ENCODE measurements at regions not wholly inside any gene's neighbourhood (a gene's known extent, or its start where the extent isn't known, plus 50 kb on each side); places are given as distances from the start of the nearest gene placed in this dataset.

DNA sequence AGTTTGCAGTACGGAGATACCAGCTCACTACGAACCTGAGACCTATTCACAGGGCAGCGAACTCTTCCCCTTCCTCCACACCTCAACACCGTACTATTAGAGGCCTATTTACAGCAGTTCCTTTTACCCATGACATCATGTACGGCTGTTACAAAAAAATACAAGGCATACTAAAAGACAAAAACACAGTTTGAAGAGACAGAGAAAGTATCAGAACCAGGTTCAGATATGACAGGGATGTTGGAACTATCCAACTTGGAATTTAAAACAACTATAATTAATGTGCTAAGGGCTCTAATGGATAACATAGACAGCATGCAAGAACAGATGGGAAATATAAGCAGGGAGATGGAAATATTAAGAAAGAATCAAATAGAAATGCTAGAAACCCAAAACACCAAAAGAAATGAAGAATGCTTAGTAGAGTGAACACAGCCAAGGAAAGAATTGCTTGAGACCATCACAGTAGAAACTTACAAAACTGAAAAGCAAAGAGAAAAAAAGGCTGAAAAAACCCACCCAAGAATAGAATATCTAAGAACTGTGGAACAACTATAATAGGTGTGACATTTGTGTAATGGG, 99.2 kb upstream of the ZNF521 start:
- Histone ChIP-seq H3K9me3 (replicated peaks) (peaks cover 20% of the 10 kb centered on the region), H3K4me1 (peaks cover 4% of the 10 kb centered on the region), H3K27ac (replicated peaks) (no peak overlapping the region), H3K27me3 (ENCODE audit: low read depth) (no peaks in the 10 kb centered on the region), H3K4me3 (no peak overlapping the region), H3K36me3 (no peaks in the 10 kb centered on the region)
- TF ChIP-seq, protein P1, sequence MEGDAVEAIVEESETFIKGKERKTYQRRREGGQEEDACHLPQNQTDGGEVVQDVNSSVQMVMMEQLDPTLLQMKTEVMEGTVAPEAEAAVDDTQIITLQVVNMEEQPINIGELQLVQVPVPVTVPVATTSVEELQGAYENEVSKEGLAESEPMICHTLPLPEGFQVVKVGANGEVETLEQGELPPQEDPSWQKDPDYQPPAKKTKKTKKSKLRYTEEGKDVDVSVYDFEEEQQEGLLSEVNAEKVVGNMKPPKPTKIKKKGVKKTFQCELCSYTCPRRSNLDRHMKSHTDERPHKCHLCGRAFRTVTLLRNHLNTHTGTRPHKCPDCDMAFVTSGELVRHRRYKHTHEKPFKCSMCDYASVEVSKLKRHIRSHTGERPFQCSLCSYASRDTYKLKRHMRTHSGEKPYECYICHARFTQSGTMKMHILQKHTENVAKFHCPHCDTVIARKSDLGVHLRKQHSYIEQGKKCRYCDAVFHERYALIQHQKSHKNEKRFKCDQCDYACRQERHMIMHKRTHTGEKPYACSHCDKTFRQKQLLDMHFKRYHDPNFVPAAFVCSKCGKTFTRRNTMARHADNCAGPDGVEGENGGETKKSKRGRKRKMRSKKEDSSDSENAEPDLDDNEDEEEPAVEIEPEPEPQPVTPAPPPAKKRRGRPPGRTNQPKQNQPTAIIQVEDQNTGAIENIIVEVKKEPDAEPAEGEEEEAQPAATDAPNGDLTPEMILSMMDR (IDR thresholded peaks at IDR 0.05; ENCODE audit: borderline replicate concordance): no peak
- no peak for DNase-seq
- intact Hi-C loops (cut with micrococcal nuclease): no loop called here

DNA sequence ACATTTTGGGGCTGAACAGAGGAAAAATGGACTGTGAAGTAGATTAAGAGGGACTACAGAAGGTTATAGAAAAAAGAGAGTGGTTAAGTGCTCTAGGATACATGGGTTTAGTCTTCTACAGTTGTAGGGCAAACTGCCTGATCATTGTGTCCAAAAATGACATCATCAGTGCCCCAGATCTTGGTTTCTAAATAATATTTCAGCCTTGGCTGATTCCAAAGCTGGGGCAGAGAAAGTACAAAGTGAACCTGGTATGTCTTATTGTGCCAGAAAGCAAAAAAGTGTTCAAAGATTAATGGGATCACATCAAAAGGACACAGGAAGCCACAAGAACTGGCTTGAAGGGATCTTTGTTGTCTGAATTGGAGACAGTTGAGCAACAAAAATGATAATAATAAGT, 97.1 kb upstream of the ZNF521 start:
- Histone ChIP-seq H3K27ac (replicated peaks) (no peak overlapping the region), H3K4me1 (peaks cover 4% of the 10 kb centered on the region), H3K4me3 (no peak overlapping the region), H3K36me3 (no peaks in the 10 kb centered on the region), H3K27me3 (ENCODE audit: low read depth) (no peaks in the 10 kb centered on the region), H3K9me3 (replicated peaks) (peaks cover 20% of the 10 kb centered on the region)
- TF ChIP-seq, protein P1 (IDR thresholded peaks at IDR 0.05; ENCODE audit: borderline replicate concordance): no peak
- DNase-seq: no peak
- intact Hi-C loops (cut with micrococcal nuclease): no loop called here

DNA sequence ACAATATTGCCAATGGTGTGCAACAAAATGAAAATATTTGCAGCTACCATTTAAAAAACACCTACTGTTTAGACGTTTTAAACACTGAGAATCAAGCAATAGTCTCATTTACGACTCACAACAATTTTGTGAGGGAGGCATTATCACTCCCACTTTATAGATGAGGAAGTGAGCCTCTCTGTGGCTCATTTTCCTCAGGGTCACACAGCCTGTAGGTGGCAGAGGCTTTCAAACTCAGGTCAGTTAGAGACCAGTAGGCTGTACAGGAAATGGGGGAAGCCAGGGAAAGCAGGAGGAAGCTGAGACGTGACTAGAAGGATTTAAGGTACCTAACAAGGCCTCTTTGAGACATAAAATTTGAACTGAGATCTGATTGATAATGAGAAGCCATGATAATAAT, 95.0 kb upstream of the ZNF521 start:
- H3K27me3 ChIP-seq (ENCODE audit: low read depth): no peaks in the 10 kb centered on the region
- intact Hi-C loops (cut with micrococcal nuclease): no loop called here
- TF ChIP-seq, protein P1 (IDR thresholded peaks at IDR 0.05; ENCODE audit: borderline replicate concordance): no peak
- no peak overlapping the region for H3K27ac ChIP-seq (replicated peaks)
- H3K4me1 ChIP-seq: no peaks in the 10 kb centered on the region
- H3K4me3 ChIP-seq: no peak overlapping the region
- H3K9me3 ChIP-seq (replicated peaks): peaks cover 18% of the 10 kb centered on the region
- H3K36me3 ChIP-seq: no peaks in the 10 kb centered on the region
- DNase-seq: no peak

DNA sequence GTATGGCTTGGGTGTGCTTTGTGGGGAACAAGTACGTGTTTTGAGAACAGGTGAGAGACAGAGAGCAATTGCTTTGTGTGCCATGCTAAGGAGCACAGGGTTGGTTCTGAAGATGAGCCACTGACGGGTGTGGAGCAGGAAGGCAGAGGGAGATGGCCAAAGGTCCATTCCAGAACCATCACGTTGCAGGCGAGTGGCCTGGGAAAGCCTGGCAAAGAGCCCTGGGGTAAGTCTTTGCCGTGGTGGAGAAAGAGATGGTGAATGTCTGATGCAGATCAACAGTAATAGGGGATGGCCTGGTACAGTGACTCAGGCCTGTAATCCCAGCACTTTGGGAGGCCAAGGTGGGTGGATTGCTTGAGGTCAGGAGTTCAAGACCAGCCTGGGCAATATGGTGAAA, 93.5 kb upstream of the ZNF521 start:
- H3K27me3 ChIP-seq (ENCODE audit: low read depth): no peaks in the 10 kb centered on the region
- no peak for DNase-seq
- TF ChIP-seq, protein P1 (IDR thresholded peaks at IDR 0.05; ENCODE audit: borderline replicate concordance): no peak
- H3K4me3 ChIP-seq: no peak overlapping the region
- H3K9me3 ChIP-seq (replicated peaks): peaks cover 3% of the 10 kb centered on the region
- no peak overlapping the region for H3K27ac ChIP-seq (replicated peaks)
- intact Hi-C loops (cut with micrococcal nuclease): no loop called here
- no peaks in the 10 kb centered on the region for H3K36me3 ChIP-seq
- H3K4me1 ChIP-seq: no peaks in the 10 kb centered on the region

DNA sequence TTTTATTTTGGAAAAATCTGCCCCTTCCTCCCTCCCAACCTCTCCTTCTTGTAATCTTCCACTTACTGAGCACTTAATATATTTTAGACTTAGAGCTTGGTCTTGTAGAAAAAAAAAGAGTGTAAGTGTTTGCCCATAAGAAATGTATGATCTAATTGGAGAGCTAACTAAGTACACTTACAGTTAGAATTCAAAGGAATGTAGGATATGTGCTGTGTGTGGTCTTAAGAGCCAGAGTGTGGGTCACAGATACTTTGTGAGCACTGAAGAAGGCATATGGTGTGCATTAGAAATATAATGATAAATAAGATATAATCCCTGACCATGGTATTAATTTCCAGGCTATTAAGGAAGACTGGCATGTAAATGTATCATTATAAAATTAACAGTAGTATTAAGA, 91.8 kb upstream of the ZNF521 start:
- intact Hi-C loops (cut with micrococcal nuclease): no loop called here
- Histone ChIP-seq H3K27ac (replicated peaks) (no peak overlapping the region), H3K4me3 (no peak overlapping the region), H3K36me3 (no peaks in the 10 kb centered on the region), H3K9me3 (replicated peaks) (no peaks in the 10 kb centered on the region), H3K4me1 (no peaks in the 10 kb centered on the region), H3K27me3 (ENCODE audit: low read depth) (no peaks in the 10 kb centered on the region)
- no peak for DNase-seq
- TF ChIP-seq, protein P1 (IDR thresholded peaks at IDR 0.05; ENCODE audit: borderline replicate concordance): no peak
